Stimulated activated CD4-positive, alpha-beta T cell treated with anti-CD3 and anti-CD28 coated beads, Interleukin-4, amount 100 ng/mL, for 24 hours (primary cell): ENCODE measurements at regions not wholly inside any gene's neighbourhood (a gene's known extent, or its start where the extent isn't known, plus 50 kb on each side); places are given as distances from the start of the nearest gene placed in this dataset.
A peak's percentile ranks its signal among the peaks of the same experiment; 100 is the strongest.
"Not testable (repeated sequence)": the region's sequence is repeated elsewhere in the genome, so short reads cannot be mapped to it uniquely, and the experiment has no call there.

ENCODE experiments used
- DNase-seq: peaks from one replicate; pipeline ENCODE4 v3.0.0-alpha.2; 2020

DNA sequence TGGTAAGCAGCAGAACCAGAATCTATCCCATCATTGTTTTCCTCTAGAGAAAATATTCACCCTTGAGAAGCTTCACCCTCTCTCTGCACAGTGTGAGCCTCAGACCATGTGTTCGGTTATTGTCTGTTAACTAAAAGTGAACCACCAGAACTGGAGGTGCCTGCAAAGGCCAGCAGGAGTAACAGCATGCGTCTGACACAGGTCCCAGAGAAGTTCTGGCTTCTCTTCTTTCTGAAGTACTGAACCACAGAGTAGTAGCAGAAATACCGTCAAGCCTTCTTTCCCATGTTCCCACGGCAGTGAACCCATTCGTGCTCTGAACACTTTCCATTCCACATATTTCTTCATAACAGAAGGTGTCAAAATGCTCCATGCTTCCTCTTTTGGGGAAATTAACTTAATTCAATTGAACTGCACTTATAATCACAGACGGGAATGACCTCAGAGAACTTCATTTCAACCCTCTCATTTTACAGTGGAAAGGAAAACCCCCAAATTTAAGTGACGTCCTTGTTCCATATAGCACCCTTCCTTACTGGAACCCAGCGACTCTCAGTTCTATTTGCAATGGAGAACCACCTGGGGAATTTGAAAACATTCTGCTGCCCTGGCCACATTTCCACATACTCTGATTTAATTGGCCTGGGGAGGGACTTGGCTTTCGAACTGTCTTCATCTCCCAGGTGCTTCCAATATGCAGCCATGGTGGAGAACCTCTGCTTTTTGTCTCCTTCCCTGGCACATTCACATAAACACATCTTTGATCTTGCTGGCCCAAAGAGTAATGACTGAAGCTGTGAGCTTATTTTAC lies 519.1 kb downstream of the RNF144A start:
- no peak for DNase-seq

DNA sequence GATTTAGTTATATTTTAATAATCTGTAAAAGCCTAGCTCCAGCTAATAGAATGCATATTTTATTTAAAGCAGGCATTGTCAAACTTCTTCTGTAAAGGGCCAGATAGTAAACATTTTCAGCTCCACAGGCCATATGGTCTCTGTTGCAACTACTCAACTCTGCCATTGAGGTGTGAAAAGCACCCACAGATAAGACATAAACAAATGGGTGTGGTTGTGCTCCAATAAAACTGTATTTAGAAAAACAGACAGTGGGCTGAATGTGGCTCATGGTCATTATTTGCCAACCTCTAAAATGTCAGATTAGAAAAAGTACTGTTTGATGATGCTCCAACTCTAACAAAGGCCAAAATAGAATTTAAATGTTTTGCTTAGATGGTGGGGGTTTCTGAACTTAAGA lies 519.9 kb downstream of the RNF144A start:
- no peak for DNase-seq

DNA sequence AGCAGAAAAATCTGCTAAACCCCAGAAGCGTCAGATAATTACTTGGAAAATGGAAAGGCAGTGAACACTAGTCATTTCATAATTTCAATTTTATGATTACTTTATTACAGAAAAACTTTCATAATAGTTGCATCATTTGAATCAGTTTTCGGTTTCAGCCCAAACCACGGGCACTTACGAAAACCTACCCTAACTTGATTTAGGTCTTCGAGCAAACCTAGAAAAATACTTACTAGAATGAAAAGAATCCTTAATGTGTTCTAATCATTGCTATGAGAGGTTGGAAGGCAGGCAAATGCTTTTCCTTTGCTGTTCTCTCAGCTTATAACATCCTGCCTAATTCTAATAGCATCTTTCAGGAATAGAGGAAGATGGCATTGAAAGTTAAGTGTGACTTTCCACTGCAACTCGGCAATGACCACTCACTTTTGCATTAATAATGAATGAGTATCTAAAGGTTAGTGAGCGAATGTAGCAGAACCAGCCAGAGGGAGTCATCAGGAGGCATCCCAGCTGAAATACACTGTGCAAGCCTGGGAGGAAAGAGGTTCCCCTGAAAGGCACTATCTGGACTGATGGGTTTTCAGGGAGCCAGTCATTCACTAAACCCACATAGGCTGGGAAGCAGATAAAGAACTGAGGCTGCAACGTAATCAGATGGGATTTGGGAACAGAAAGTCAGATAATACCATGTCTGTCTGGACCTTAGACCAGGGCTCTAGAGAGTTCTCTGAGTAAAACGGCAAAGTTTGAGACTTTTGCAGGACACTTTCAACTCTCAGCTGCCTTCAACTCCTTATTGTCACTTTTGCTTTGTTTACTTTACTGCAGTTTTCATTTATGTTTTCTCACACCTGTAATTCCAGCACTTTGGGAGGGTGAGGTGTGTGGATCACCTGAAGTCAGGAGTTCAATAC lies 520.8 kb downstream of the RNF144A start:
- peak; percentile 49 for DNase-seq

DNA sequence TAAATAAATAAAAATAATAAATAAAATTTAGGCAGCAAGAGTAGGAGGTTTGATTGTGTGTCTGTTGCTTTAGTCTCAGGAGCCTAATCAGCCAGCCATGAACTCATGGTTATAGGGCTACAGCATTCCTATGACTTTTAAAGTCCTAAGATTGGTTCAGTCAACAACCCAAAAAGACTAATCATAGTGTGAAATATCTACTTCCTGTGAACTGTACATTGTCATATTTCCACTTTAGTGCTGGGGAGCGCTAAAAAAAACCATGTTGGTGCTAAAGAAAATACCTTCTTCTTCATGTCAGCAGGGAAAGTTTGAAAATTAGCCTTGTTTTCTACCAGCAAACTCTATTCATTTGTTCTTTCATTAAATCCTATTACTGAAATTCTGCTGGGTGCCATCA lies 521.6 kb downstream of the RNF144A start:
- no peak for DNase-seq

DNA sequence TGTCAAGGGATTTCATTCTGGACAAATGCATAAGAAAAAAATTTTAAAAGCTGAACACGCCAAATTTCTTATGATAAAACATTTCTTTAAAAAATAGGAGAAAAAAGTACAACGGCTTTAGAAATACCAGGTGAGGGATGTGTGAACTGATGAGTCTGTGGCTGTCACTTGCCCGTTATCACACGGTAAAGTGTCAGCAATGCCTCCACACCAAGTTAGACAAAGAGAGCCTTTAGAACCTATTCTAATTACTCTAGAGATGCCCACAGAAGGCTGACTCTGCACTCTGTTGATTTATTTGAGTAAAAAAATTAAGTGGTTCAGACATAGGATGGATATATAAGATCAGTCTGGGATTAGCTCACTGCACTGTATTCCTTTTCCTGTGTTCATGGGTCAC lies 523.8 kb downstream of the RNF144A start:
- no peak for DNase-seq

DNA sequence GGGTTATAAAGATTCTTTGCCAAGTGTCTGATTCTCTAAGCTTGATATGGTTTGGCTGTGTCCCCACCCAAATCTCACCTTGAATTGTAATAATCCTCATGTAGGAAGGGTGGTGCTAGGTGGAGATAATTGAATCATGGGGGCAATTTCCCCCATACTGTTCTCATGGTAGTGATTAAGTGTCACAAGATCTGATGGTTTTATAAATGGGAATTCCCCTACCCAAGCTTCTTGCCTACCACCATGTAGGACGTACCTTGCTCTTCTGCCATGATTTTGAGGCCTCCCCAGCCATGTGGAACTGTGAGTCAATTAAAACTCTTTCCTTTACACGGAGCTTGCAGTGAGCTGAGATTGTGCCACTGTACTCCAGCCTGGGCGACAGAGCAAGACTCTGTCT lies 524.6 kb downstream of the RNF144A start:
- DNase-seq, result not testable (repeated sequence)

DNA sequence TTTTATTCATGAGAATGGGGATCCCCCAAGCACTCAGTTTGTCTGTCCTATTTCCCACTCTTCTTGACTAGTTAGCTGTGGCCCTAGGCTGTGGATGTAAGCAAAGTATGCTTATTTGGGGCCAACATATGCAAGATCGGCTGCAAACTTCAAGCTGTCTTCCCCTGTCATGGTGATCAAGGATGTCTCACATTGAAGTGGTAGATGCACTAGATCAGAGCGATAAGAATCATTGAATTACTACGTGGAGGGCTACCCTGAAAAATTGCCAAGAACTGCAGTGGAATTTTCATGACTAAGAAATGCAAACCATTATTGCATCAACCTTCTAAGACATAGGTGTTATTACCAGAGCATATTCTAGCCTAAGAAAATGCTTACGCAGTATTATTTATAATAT lies 527.4 kb downstream of the RNF144A start:
- no peak for DNase-seq

DNA sequence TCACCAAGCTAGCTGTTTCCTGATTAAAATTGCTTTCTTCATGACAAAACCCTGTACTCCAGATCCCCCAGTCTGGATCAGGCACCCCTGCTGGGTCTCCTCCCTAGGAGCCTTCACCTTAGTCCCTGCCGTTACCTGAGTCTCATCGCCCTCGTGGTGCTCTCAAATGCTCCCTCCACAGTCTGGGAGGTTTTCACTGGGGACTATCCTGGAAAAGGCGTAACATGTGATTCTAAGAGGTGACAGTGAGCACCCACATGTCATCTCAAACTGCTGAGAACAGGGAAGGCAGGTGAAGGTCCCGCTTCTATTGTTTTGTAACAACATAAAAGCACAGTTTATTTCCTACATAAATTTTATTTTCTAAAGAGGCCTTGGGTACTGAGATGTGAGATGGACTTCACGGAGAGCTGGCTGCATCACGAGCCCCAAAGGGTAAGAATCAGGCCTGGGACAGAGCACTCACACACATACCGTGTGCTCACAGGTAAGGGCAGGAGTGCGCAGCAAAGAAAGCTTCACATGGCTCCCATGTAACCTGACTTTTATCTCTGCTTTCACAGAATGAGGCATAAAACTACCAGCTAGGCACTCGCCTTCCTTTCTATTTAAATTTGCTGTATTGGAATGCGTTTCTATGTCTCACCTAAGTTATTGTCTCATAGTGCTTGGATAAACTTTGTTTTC lies 531.5 kb downstream of the RNF144A start:
- DNase-seq, result no peak

DNA sequence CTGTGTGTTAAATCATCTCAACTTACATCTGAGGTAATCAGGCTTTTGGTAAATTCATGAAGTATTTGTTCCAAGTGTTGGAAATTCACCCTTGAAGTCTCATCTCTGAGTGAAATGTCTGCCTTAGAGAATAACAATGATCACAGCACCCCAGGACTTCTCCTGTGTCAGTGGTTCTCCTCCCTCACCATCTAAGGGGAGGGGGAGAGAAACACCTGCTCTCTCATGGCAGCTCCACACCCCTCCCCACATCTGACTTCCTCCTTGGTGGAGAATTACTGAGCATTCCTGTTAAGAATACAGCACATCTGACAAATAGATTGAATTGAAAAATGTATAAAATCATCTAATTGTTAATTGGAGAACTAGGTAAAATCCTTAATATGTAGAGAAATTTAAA lies 532.1 kb downstream of the RNF144A start:
- no peak for DNase-seq

DNA sequence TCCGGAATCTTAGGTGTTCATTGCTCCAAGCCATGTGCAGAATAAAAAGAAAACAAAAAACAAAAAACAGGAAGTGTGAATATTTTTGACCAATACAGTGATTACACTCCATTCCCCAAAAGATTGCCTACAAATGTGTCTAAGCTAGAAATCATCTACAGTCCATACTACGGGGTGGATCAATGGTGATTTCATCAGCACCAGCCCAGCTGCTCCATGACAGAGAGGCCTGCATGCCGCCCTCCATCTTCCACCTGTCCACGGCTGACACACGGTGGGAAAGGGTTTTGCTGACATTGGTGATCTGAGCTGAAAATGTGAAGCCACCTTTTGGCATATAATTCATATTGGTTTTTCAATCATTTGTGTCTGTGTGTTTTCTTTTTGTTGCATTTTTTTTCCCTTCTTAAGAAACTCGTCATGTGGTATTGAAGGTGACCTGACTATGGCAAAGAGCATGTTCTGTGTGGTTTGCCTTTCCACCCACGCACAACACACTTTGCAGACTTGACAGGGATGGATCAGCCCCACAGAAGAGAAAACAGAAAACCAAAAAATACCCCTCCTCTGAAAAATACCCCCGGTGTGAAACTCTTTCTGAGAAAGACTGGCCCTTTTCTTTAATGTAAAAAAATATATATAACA lies 533.1 kb downstream of the RNF144A start:
- peak; percentile 68 for DNase-seq

DNA sequence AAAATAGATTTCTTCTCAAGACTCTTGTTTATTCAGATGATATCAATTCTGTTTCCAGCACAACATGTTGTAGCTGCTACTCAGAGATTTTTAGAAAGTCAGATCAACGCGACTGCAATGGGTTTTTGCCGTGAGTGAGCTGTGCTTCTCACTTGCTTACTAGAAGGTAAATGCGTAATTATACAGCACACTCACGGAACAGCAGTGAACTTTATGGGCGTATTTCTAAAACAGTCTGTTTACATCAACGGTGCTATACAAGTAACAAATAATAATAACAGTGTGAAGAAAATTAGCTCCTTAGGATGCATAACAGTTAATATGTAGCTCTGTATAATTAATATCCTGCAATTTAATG lies 533.6 kb downstream of the RNF144A start:
- no peak for DNase-seq

DNA sequence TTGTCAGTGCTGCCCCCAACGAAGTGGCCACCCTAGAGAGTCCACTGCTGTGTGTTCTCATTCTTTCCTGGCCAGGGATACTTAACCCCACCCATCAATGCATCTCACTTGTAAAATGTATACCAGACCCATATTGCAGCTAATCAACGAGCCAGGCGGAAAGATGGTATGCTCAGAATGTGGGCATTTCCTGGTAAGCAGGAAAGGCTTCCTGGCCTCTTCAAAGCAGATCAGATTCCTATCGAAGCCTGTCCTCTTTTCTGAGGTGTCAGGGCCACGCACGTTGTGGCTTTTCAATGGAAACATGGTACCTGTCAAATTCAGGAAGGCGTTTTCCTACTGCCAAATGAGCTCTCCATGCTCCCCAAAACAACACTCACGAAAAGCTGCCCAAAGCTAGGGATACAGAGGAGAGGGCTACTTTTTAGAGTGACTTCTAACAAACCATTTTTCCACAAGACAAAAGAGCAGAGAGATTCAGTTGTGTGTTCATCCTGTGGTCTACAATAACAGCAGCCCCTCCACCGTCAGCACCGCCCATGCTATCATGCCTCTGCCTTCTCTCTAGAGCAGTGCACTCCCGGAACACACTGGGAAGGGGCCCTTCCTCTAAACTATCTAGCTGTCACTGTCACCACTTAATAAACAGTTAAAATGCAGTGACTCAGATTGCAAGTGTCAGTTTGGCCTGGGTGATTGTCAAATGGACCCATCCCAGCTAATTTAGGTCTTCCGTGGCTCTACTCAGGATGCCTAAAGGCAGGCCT lies 535.1 kb downstream of the RNF144A start:
- DNase-seq, result no peak

DNA sequence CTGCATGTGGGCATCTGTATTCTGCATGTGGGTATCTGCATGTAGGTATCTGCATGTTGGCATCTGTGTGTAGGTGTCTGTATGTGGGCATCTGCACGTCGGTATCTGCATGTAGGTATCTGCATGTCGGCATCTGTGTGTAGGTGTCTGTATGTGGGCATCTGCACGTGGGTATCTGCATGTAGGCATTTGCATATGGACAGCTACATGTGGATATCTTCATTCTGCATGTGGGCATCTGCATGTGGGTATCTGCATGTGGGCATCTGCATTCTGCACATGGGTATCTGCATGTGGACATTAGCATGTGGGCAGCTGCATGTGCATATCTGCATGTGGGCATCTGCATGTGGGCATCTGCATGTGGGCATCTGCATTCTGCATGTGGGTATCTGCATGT lies 537.4 kb downstream of the RNF144A start:
- no peak for DNase-seq

DNA sequence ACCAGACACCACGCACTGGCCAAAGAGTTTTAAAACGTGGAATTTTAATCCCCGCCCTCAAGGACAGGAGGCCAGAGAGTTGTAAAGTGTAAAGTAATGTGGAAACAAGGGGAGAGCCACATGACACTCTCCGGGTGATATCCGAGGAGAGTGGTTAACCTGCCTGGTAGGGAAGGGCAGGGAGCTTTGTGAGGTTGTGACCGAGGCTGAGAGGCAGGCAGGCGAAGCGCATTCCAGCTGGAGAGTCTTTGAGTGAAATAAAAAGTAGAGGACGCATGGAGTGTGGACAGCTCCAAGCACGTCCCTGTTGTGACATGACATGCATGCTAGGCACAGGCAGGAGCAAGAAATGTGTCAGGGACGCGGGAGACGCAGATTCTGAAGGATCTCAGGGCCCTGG lies 539.5 kb downstream of the RNF144A start:
- no peak for DNase-seq

DNA sequence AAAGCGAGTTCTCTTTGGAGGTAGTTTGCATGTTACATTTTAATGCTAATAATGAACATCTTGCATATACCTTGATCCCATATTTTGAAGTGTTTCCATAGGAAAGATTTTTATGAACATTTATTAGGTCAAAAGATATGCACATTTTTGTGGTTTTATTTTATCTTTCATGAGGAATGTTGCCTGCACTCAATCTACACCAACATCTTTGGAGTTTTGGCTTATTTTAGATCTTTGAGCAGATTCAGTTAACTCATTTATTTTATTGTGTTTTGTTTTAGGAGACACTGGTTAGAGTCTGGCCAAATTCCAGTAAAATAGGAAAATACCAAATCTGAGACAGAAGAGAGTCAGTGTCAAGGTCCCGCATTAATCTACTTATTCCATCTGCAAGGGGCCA lies 540.9 kb downstream of the RNF144A start:
- no peak for DNase-seq

DNA sequence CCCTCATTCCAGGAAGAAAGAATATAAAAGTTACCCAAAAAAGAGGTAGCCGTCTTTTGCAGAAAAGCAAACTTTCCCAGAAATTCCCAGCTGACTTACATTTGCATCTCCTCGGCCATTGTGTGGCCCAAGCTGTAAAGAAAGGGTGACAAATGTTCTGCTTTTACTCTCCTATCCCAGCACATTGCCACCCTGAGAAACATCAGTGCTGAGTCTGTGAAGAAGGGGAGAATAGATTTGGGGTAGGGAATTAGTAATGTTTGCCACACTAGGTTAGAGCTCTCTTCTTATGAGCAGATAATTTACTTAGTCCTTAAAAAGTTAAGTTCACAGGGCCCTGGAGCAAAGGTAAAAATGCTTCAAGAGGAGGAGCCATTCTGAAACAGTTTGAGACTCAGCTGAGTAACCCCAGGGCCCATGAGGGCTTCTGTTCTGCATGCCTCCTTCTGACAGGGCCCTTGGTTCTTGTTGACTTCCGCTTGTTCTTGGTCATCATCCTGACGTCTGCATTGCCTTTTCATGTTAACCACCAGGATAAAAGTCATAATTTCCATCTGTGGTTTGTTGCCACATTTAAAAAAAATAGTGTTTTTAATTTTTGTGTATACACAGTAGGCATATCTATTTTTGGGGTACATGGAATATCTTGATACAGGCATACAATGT lies 550.7 kb downstream of the RNF144A start:
- peak; percentile 53 for DNase-seq

DNA sequence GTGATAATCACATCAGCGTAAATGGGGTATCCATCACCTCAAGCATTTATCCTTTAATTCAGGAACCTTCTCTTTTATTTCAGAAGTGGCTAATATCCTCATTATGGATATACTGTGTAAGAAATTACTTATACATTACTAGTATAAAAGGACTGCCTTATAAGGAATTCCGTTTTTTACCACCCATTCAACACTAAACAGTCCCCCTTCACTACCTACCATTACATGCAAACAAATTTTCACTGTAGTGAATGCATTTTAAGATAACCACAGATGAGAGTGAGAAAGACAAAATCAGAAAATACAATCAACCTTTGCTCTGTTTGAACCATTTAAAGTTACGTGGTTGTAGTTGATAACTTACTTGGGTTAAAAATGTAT lies 551.2 kb downstream of the RNF144A start:
- DNase-seq, result no peak

DNA sequence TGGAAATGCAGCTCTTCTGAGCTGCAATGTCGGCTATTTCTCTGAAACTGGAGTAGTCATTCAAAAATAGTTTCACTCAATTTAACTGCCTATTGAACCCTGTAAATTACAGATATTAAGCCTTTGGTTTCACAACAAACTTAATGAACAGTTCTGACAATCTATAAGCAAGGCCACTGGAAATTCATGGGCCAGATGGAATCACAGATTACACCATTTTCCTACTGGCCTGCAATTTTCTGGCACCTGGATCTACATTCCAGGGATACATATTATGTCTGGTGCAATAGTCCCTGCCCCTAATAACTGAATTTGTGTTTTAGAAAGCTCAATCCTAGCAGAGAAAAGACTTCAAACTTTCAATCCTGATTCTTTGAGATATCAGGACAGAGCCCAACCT lies 551.7 kb downstream of the RNF144A start:
- no peak for DNase-seq

DNA sequence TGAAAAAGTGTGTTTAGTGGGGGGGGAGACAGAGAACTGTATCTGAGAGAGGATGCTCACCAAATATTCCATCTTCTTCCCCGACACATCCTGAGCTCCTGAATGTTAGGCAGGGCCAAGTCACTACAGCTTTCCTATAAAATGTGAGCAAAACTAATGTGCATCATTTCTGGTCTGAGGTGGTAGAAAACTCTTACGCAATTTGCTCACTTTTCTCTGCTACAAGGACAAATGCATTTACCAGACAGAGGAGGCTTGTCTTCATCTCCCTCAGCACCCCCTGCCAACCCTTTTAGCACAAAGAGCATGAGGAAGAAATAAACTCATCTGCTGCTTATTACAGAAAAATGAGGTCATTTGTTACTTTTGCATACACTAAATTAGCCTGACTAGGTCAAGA lies 554.0 kb downstream of the RNF144A start:
- no peak for DNase-seq

DNA sequence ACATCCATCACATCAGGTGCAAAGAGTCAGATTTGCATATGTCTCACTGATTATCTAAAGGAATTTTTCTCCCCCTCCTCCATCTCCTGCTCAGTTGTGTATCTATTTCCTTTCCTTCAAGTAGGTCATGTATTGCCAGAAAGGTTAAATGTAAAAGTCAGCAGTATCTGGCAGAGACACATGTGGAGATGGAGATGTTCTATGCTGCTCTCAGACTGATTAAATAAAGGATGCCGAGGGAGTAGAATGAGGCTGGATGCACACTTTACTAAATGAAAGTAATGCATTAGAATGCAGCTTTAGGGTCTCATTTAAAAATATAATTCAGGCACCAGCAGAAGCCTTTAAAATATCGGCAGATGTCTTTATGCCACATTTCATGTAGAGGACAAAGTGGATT lies 555.3 kb downstream of the RNF144A start:
- no peak for DNase-seq

DNA sequence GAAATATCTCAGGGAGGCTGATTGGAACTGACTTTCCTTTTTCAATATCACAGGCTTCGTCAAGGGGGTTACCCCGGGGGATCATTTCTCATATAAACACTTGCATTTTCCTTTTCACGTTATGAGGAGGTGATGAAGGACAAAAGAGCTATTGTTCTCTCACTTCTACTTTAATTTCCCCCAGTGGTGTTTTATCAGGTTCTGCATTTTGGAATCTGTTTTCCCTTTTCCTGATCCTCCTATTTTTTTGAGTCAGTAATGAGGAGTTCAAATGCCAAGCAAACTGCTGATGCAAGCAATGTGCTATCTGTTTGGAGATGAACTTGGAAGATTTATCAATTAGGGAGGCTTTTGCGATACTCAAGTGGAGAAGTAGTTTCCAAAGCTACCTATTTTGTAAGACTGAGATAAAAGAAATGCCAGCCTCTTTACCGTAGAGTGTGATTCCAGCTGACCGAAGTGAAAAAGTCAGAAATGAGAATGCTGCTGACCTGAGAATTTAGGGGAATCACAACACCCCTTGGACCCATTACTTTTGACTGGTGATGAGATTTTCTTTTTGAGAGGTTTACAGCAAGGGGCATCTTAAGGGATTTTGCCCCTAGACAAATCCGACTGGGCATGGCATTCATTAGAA lies 556.0 kb downstream of the RNF144A start:
- no peak for DNase-seq
